GM12878 (cell line): ENCODE measurements at regions not wholly inside any gene's neighbourhood (a gene's known extent, or its start where the extent isn't known, plus 50 kb on each side); places are given as distances from the start of the nearest gene placed in this dataset.

Experiments
- ATAC-seq: fragments of 200-7000 bp; cut with Tn5 transposase; 3 replicates; pipeline ENCODE4 v1.9.1; 2020; ENCODE audit warnings: mild to moderate bottlenecking, moderate library complexity
- BruUV-seq: library from RNA; stranded (reverse); fragments of 400-500 nt; replicated peaks from 2 replicates; lab custom pipeline; 2021; lab: Mats Ljungman, UMichigan
- CTCF ChIA-PET: fragments of 300-600 bp; sonication (Branson Sonifier 250); formaldehyde crosslinking; extraction: SDS; loops from one replicate; lab custom pipeline; 2021; ENCODE audit warnings: inconsistent platforms; lab: Yijun Ruan, JAX
- POLR2A ChIA-PET: fragments of 350-600 bp; formaldehyde crosslinking; extraction: SDS; loops from one replicate; lab custom pipeline; 2021; ENCODE audit warnings: inconsistent platforms; lab: Charles Lee
- RAD21 ChIA-PET: fragments of 300-600 bp; sonication (Branson Sonifier 250); formaldehyde crosslinking; loops from one replicate; lab custom pipeline; 2023; ENCODE audit warnings: antibody characterized with exemption; ENCODE audit not compliant: unreplicated experiment; lab: Charles Lee
- SMC1A ChIA-PET: fragments of 300-600 bp; sonication (Branson Sonifier 250); formaldehyde crosslinking; loops from one replicate; lab custom pipeline; 2023; ENCODE audit not compliant: unreplicated experiment, uncharacterized antibody; lab: Charles Lee
- DNase-seq: peaks from one replicate; pipeline ENCODE4 v3.0.0-alpha.2; 2011; ENCODE audit warnings: low read depth, low spot score
- FAIRE-seq: peaks from 3 replicates; lab custom pipeline; 2011; peaks lifted over from hg19 to GRCh38; lab: Jason Lieb, UNC
- H2AFZ ChIP-seq: 2 replicates; pipeline ENCODE4 v1.6.0; 2011; ENCODE audit warnings: low read depth, low read length, control low read depth; ENCODE audit not compliant: control insufficient read depth
- H3K27ac ChIP-seq: 2 replicates; pipeline ENCODE4 v1.5.1; 2011; ENCODE audit warnings: control low read depth; ENCODE audit not compliant: control insufficient read depth, insufficient read depth
- H3K27me3 ChIP-seq, 2 experiments: replicated peaks in 1 of 2; 2 replicates each; pipeline versions ENCODE4 v1.6.0 to v1.6.1; 2011; ENCODE audit warnings: low read length in 1 of 2; ENCODE audit not compliant: control insufficient read depth in 2 of 2, insufficient read depth in 2 of 2
- H3K36me3 ChIP-seq, 2 experiments: 2 replicates each; pipeline ENCODE4 v1.5.1; 2011; ENCODE audit warnings: low read length in 1 of 2; ENCODE audit not compliant: control insufficient read depth in 2 of 2, insufficient read depth in 2 of 2
- H3K4me1 ChIP-seq: 2 replicates; pipeline ENCODE4 v1.6.1; 2011; ENCODE audit warnings: mild to moderate bottlenecking, low read length, moderate library complexity, mixed read lengths; ENCODE audit not compliant: control insufficient read depth, insufficient read depth
- H3K4me2 ChIP-seq: 2 replicates; pipeline ENCODE4 v1.6.0; 2011; ENCODE audit warnings: control low read depth; ENCODE audit not compliant: control insufficient read depth, insufficient read depth
- H3K4me3 ChIP-seq: fragments of 200-600 bp; sonication (generic); 2 replicates; pipeline ENCODE4 v1.5.1; 2016
- H3K79me2 ChIP-seq: 2 replicates; pipeline ENCODE4 v1.6.0; 2011; ENCODE audit warnings: low read length; ENCODE audit not compliant: control insufficient read depth, insufficient read depth
- H3K9ac ChIP-seq: 2 replicates; pipeline ENCODE4 v1.8.0; 2011; ENCODE audit warnings: low read length, control low read depth, mixed read lengths; ENCODE audit not compliant: control insufficient read depth, insufficient read depth
- H3K9me3 ChIP-seq: replicated peaks from 3 replicates; pipeline ENCODE4 v1.5.1; 2011; ENCODE audit warnings: mild to moderate bottlenecking, low read length; ENCODE audit not compliant: control insufficient read depth, insufficient read depth
- H4K20me1 ChIP-seq: 2 replicates; pipeline ENCODE4 v1.6.0; 2011; ENCODE audit not compliant: control insufficient read depth, insufficient read depth
- ATF3 ChIP-seq: IDR thresholded peaks from 2 replicates; pipeline ENCODE4 v1.6.1; 2011; ENCODE audit warnings: low read depth, mild to moderate bottlenecking, low read length, moderate library complexity, borderline replicate concordance; ENCODE audit errors: extremely low read depth
- CEBPB ChIP-seq, 2 experiments: fragments of 150-350 bp in 1 of 2; IDR thresholded peaks; 2 replicates each; pipeline ENCODE4 v1.6.1; 2012 to 2014; ENCODE audit warnings: low read depth in 2 of 2, low read length in 2 of 2, borderline replicate concordance in 1 of 2, inconsistent platforms in 1 of 2
- CREM ChIP-seq: IDR thresholded peaks from 2 replicates; pipeline ENCODE4 v1.6.1; 2014; ENCODE audit warnings: antibody characterized with exemption, low read depth
- HSF1 ChIP-seq: fragments of 150-350 bp; IDR thresholded peaks from 2 replicates; pipeline ENCODE4 v1.6.1; 2014; ENCODE audit warnings: mild to moderate bottlenecking, low read depth, low read length
- IRF3 ChIP-seq: fragments of 450-650 bp; IDR thresholded peaks from 2 replicates; pipeline ENCODE4 v1.6.1; 2014; ENCODE audit warnings: mild to moderate bottlenecking
- POLR2AphosphoS2 ChIP-seq: IDR thresholded peaks from 2 replicates; pipeline ENCODE4 v1.6.1; 2011; ENCODE audit warnings: low read depth, mild to moderate bottlenecking, low read length, improper control_type of control experiment, moderate library complexity
- RELB ChIP-seq: fragments of 450-650 bp; IDR thresholded peaks from 2 replicates; pipeline ENCODE4 v1.6.1; 2017; ENCODE audit warnings: low read depth, mild to moderate bottlenecking, moderate library complexity
- TARDBP ChIP-seq: IDR thresholded peaks from 2 replicates; pipeline ENCODE4 v1.6.1; 2016; ENCODE audit warnings: borderline replicate concordance
- USF1 ChIP-seq: IDR thresholded peaks from 2 replicates; pipeline ENCODE4 v1.6.1; 2011; ENCODE audit warnings: borderline replicate concordance, low read depth, mild to moderate bottlenecking, moderate library complexity, mixed read lengths, low read length; ENCODE audit not compliant: insufficient read depth; ENCODE audit errors: extremely low read length
- ZBTB40 ChIP-seq: fragments of 450-650 bp; IDR thresholded peaks from 2 replicates; pipeline ENCODE4 v1.6.1; 2016; ENCODE audit warnings: mild to moderate bottlenecking, moderate library complexity, borderline replicate concordance
- WGBS: methylation state at CpG from one replicate; pipeline ENCODE4 v1.1.6; 2016; ENCODE audit warnings: low lambda C conversion rate; ENCODE audit not compliant: insufficient replicate concordance, insufficient coverage; ENCODE audit errors: missing lambda C conversion rate; 5-methylcytosine and 5-hydroxymethylcytosine counted together
- in situ Hi-C: fragments of 300-500 bp; cut with MboI; formaldehyde crosslinking; loops from 9 replicates; pipeline ENCODE4 v1.14.3; 2018; ENCODE audit warnings: mixed read lengths
- intact Hi-C: fragments of 100-400 bp; cut with micrococcal nuclease; formaldehyde crosslinking; loops from one replicate; pipeline ENCODE4 v1.14.2; 2022; ENCODE audit not compliant: unreplicated experiment

- no peak for TF ChIP-seq RELB
- no peak for TF ChIP-seq CEBPB (IDR thresholded peaks at IDR 0.05; ENCODE audit: borderline replicate concordance in 1 of 2, low read depth in 2 of 2, low read length in 2 of 2)
- no peak for TF ChIP-seq IRF3
- TF ChIP-seq USF1 = no peak
- TF ChIP-seq TARDBP = no peak
These were observed 90.0 kb downstream of the GPR88 start (continued) for GRCh38 chr1:100627936-100628335.

GRCh38 chr1:100628631-100629081 is 90.7 kb downstream of the GPR88 start:
- Histone ChIP-seq H3K4me3 (no peak overlapping the region), H3K27me3 (no peaks in the 10 kb centered on the region), H3K36me3 (no peaks in the 10 kb centered on the region), H3K4me2 (no peak overlapping the region), H2AFZ (no peak overlapping the region), H3K9me3 (no peaks in the 10 kb centered on the region), H3K79me2 (no peaks in the 10 kb centered on the region), H3K9ac (no peak overlapping the region), H4K20me1 (no peaks in the 10 kb centered on the region), H3K4me1 (no peaks in the 10 kb centered on the region), H3K27ac (no peak overlapping the region)
- CTCF ChIA-PET = interaction anchor here (0.9 to 1.6 kb wide), 3 partner anchors 14 to 240 kb away, joined by 3 to 4 read pairs (median 4); no protein-coding TSS in a partner anchor
- in situ Hi-C loops = no loop called here
- WGBS = 45% methylated on average over 4 of the region's 4 CpGs
- no peak for FAIRE-seq
- BruUV-seq = no TSS peak
- SMC1A ChIA-PET = interaction anchor here (1.0 to 1.5 kb wide), 2 partner anchors 91 to 240 kb away, joined by 3 to 4 read pairs; partner anchors contain the start of gene VCAM1
- RAD21 ChIA-PET = no interaction called here
- POLR2A ChIA-PET = no interaction called here
- intact Hi-C loops = no loop called here
- no peak for ATAC-seq
- DNase-seq = no peak
- TF ChIP-seq POLR2AphosphoS2 (no peak), CREM (no peak), ATF3 (no peak), ZBTB40 (no peak), HSF1 (no peak)
